ENCODE measurements at regions not wholly inside any gene's neighbourhood (a gene's known extent, or its start where the extent isn't known, plus 50 kb on each side); places are given as distances from the start of the nearest gene placed in this dataset.

DNA sequence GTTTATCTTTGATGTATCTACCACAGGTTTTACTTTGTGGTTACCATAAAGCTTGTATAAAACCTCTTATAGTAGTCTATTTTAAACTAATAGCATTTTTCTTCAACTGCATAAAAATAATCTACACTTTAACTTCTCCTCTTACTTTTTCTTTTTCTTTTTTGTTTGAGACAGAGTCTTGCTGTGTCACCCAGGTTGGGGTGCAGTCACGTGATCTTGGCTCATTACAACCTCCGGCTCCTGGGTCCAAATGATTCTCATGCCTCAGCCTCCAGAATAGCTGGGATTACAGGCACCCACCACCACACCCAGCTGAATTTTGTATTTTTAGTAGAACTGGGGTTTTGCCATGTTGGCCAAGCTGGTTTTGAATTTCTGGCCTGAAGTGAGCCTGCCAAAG is 53.4 kb upstream of the ZKSCAN2 start:
- H3K4me1 ChIP-seq (ENCODE audit: insufficient read depth, low read length, severe bottlenecking), result no peaks in the 10 kb centered on the region
- no peak overlapping the region for H3K4me2 ChIP-seq (ENCODE audit: low read length)
- no peak overlapping the region for H3K27ac ChIP-seq (ENCODE audit: low read depth, low read length, poor library complexity, severe bottlenecking)
- no peaks in the 10 kb centered on the region for H3K36me3 ChIP-seq (ENCODE audit: insufficient read depth, low read length)
- no peak overlapping the region for H3K9ac ChIP-seq (ENCODE audit: low read length)
- no peaks in the 10 kb centered on the region for H3K79me2 ChIP-seq (ENCODE audit: insufficient read depth, low read length)
- H2AFZ ChIP-seq (ENCODE audit: low read length), result no peak overlapping the region
- H3K9me2 ChIP-seq (ENCODE audit: low read depth, low read length), result no peaks in the 10 kb centered on the region
- no peak overlapping the region for H3K4me3 ChIP-seq (ENCODE audit: low read depth, low read length, poor library complexity, severe bottlenecking)
- H3K27me3 ChIP-seq (ENCODE audit: insufficient read depth, low read length), result no peaks in the 10 kb centered on the region
- 0 out of 2 replicates have a peak, but pooled peaks cover 9% of the 10 kb centered on the region for H3K9me3 ChIP-seq (ENCODE audit: low read length)
- no peaks in the 10 kb centered on the region for H4K20me1 ChIP-seq (ENCODE audit: insufficient read depth, low read length)
- no peaks in the 10 kb centered on the region for H3F3A ChIP-seq (ENCODE audit: insufficient read depth, low read length)
- no peak for TF ChIP-seq CTCF (IDR thresholded peaks at IDR 0.05; ENCODE audit: low read length)
- TF ChIP-seq EZH2 (IDR thresholded peaks at IDR 0.05; ENCODE audit: borderline replicate concordance, low read length), result no peak
